Trophoblast cell (in vitro differentiated cells and primary cell): ENCODE measurements at regions not wholly inside any gene's neighbourhood (a gene's known extent, or its start where the extent isn't known, plus 50 kb on each side); places are given as distances from the start of the nearest gene placed in this dataset.
"Not testable (repeated sequence)": the region's sequence is repeated elsewhere in the genome, so short reads cannot be mapped to it uniquely, and the experiment has no call there.

Experiments
- DNase-seq, 2 donors: peaks; one replicate each; pipeline ENCODE4 v3.0.0-alpha.2; 2016
- H2AFZ ChIP-seq: 2 replicates; pipeline ENCODE4 v1.6.1; 2013; ENCODE audit warnings: low read length, moderate library complexity, mild to moderate bottlenecking; ENCODE audit not compliant: insufficient read depth, poor library complexity
- H2AK5ac ChIP-seq: 2 replicates; pipeline ENCODE4 v1.6.1; 2013; ENCODE audit warnings: mild to moderate bottlenecking, low read length
- H2BK120ac ChIP-seq: 2 replicates; pipeline ENCODE4 v1.6.1; 2013; ENCODE audit warnings: low read length, mild to moderate bottlenecking, moderate library complexity; ENCODE audit not compliant: insufficient read depth, poor library complexity
- H2BK12ac ChIP-seq: 2 replicates; pipeline ENCODE4 v1.6.1; 2013; ENCODE audit warnings: mild to moderate bottlenecking, low read length, moderate library complexity
- H2BK5ac ChIP-seq: 2 replicates; pipeline ENCODE4 v1.6.1; 2013; ENCODE audit warnings: low read length, low read depth, moderate library complexity, mild to moderate bottlenecking; ENCODE audit not compliant: poor library complexity
- H3K14ac ChIP-seq: 2 replicates; pipeline ENCODE4 v1.6.1; 2013; ENCODE audit warnings: mild to moderate bottlenecking, low read length
- H3K18ac ChIP-seq: 2 replicates; pipeline ENCODE4 v1.6.1; 2013; ENCODE audit warnings: mild to moderate bottlenecking, low read length
- H3K23ac ChIP-seq: 2 replicates; pipeline ENCODE4 v1.6.1; 2013; ENCODE audit warnings: low read length
- H3K27ac ChIP-seq: 2 replicates; pipeline ENCODE4 v1.5.1; 2013; ENCODE audit warnings: low read depth, mild to moderate bottlenecking, inconsistent platforms, low read length, moderate library complexity
- H3K27me3 ChIP-seq: 2 replicates; pipeline ENCODE4 v1.6.1; 2013; ENCODE audit warnings: inconsistent platforms, mild to moderate bottlenecking, low read length, moderate library complexity; ENCODE audit not compliant: insufficient read depth
- H3K36me3 ChIP-seq, 2 experiments: 1 replicate in 1 of 2; 2 replicates in 1 of 2; pipeline ENCODE4 v1.6.1; 2013; ENCODE audit warnings: low read length in 2 of 2, mild to moderate bottlenecking in 2 of 2, moderate library complexity in 1 of 2; ENCODE audit not compliant: insufficient read depth in 2 of 2, control insufficient read depth in 1 of 2
- H3K4ac ChIP-seq: 2 replicates; pipeline ENCODE4 v1.6.1; 2013; ENCODE audit warnings: low read depth, mild to moderate bottlenecking, low read length, moderate library complexity
- H3K4me1 ChIP-seq, 2 experiments: 1 replicate in 1 of 2; 2 replicates in 1 of 2; pipeline ENCODE4 v1.6.1; 2013; ENCODE audit warnings: low read length in 2 of 2, mild to moderate bottlenecking in 2 of 2, moderate library complexity in 1 of 2; ENCODE audit not compliant: insufficient read depth in 2 of 2, control insufficient read depth in 1 of 2
- H3K4me2 ChIP-seq: 2 replicates; pipeline ENCODE4 v1.6.1; 2013; ENCODE audit warnings: inconsistent platforms, mild to moderate bottlenecking, low read length, moderate library complexity
- H3K4me3 ChIP-seq: 2 replicates; pipeline ENCODE4 v1.5.1; 2013; ENCODE audit warnings: mild to moderate bottlenecking, low read depth, low read length, inconsistent platforms
- H3K79me1 ChIP-seq: one replicate; pipeline ENCODE4 v1.6.1; 2013; ENCODE audit warnings: low read length
- H3K79me2 ChIP-seq: 2 replicates; pipeline ENCODE4 v1.6.1; 2013; ENCODE audit warnings: low read length, mild to moderate bottlenecking; ENCODE audit not compliant: control insufficient read depth, insufficient read depth, poor library complexity
- H3K9ac ChIP-seq: 2 replicates; pipeline ENCODE4 v1.6.1; 2013; ENCODE audit warnings: mild to moderate bottlenecking, low read length
- H3K9me3 ChIP-seq: 2 replicates; pipeline ENCODE4 v1.6.1; 2013; ENCODE audit warnings: low read depth, mild to moderate bottlenecking, control low read depth, inconsistent platforms, low read length; ENCODE audit not compliant: insufficient read depth
- H4K12ac ChIP-seq: 2 replicates; pipeline ENCODE4 v1.6.1; 2013; ENCODE audit warnings: low read depth, mild to moderate bottlenecking, low read length, moderate library complexity
- H4K8ac ChIP-seq: 2 replicates; pipeline ENCODE4 v1.6.1; 2013; ENCODE audit warnings: low read depth, mild to moderate bottlenecking, low read length, moderate library complexity
- H4K91ac ChIP-seq: one replicate; pipeline ENCODE4 v1.6.1; 2013; ENCODE audit warnings: low read depth, mild to moderate bottlenecking, low read length, moderate library complexity
- WGBS: extraction: QIAGEN DNeasy Blood & Tissue Kit; methylation state at CpG from one replicate; pipeline ENCODE4 v1.1.7; 2013; ENCODE audit warnings: missing lambda C conversion rate; ENCODE audit not compliant: insufficient read length, insufficient coverage; ENCODE audit errors: extremely low coverage; 5-methylcytosine and 5-hydroxymethylcytosine counted together

DNA sequence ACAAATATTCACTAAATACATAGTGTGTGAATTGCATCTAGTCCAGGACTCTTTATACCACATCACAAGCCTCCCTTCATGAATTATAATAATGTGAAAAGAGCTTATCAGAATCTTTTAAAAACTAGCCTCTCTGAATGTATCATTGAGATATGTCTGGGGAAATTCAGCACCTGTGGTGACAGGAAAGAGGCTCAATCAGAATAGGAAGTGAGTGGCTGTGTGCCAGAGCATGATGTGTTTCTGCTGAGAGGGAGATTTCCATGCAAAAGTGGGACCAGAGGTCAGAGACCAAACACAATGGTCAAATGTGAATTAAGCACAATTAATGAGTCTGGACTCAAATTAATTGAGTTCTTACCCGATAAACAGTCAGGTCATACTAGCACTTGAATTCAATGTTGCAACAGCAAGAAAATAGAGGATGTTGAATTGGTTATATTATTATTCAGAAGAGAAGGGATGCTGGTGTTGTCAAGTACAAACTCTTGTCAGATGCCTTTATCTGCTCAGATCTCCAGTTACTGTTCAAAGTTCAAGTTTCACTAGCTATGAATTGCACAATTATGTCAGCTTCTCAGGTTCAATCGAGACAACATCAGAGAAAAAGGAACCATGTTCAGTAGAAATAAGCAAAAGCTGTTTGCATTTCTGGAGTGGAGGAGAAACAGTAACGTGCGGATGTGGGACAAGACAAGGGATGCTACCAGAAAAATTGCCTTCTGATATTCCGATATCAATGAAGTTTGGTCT lies 226.2 kb downstream of the ZNF326 start:
- Histone ChIP-seq H4K12ac (no peak overlapping the region), H3K14ac (no peak overlapping the region), H3K4me1 (no peaks in the 10 kb centered on the region), H2BK5ac (no peak overlapping the region), H3K4me3 (no peak overlapping the region), H4K91ac (no peak overlapping the region), H3K4me2 (no peak overlapping the region), H3K79me2 (peaks cover 2% of the 10 kb centered on the region), H3K27me3 (no peaks in the 10 kb centered on the region), H3K4ac (no peak overlapping the region), H3K23ac (no peak overlapping the region), H3K27ac (no peak overlapping the region), H2BK12ac (no peak overlapping the region), H3K9me3 (peaks cover 7% of the 10 kb centered on the region), H3K79me1 (peaks cover 2% of the 10 kb centered on the region), H2AFZ (no peak overlapping the region), H3K36me3 (no peaks in the 10 kb centered on the region), H2AK5ac (no peak overlapping the region), H3K18ac (no peak overlapping the region), H4K8ac (no peak overlapping the region), H2BK120ac (no peak overlapping the region), H3K9ac (no peak overlapping the region)
- WGBS: no CpG with 5 or more reads among the region's 5 CpGs
- DNase-seq: no peak

DNA sequence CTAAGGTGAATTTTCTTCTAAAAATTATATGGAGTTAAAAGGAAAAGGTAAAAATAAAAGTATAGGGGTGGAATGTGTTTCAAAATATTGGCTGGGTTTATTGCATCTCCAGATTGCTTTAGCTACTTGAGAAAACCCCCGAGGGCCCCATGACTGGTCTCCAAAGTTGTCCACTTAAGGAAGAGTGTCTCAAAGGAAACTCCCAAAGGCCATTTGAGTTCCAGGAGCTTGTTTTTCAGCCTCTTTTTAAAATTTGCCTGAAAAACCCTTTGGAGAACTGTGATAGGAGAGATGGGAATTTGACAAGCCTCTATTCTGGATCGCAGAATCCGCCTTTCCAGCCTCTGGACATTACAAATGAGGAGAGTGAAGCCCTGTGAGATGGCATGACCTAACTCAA lies 225.6 kb downstream of the ZNF326 start:
- Histone ChIP-seq H3K27me3 (no peaks in the 10 kb centered on the region), H3K9me3 (peaks cover 4% of the 10 kb centered on the region), H3K36me3 (no peaks in the 10 kb centered on the region), H3K4me1 (no peaks in the 10 kb centered on the region), H2AK5ac (no peak overlapping the region), H4K8ac (no peak overlapping the region), H2BK5ac (no peak overlapping the region), H3K4ac (no peak overlapping the region), H2BK12ac (no peak overlapping the region), H3K79me1 (peaks cover 2% of the 10 kb centered on the region), H3K18ac (no peak overlapping the region), H4K91ac (no peak overlapping the region), H4K12ac (no peak overlapping the region), H3K4me2 (no peak overlapping the region), H3K27ac (no peak overlapping the region), H2AFZ (no peak overlapping the region), H3K4me3 (no peak overlapping the region), H3K23ac (no peak overlapping the region), H2BK120ac (no peak overlapping the region), H3K79me2 (peaks cover 2% of the 10 kb centered on the region), H3K14ac (no peak overlapping the region), H3K9ac (no peak overlapping the region)
- WGBS: no CpG with 5 or more reads among the region's 3 CpGs
- peak; percentile 54 to 64 for DNase-seq

DNA sequence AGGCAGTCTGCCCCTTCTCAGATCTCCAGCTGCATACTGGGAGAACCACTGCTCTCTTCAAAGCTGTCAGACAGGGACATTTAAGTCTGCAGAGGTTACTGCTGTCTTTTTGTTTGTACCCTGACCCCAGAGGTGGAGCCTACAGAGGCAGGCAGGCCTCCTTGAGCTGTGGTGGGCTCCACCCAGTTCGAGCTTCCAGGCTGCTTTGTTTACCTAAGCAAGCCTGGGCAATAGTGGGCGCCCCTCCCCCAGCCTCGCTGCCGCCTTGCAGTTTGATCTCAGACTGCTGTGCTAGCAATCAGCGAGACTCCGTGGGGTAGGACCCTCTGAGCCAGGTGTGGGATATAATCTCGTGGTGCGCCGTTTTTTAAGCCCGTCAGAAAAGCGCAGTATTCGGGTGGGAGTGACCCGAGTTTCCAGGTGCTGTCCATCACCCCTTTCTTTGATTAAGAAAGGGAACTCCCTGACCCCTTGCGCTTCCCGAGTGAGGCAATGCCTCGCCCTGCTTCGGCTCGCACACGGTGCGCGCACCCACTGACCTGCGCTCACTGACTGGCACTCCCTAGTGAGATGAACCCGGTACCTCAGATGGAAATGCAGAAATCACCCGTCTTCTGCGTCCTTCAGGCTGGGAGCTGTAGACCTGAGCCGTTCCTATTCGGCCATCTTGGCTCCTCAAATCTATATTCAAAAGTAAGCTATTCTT lies 224.4 kb downstream of the ZNF326 start:
- Histone ChIP-seq H4K8ac (peak overlapping the region; percentile 73), H3K4me3 (peak overlapping the region; percentile 64), H3K4me2 (peak overlapping the region; percentile 69), H4K91ac (peak overlapping the region; percentile 14)
- not testable (repeated sequence) for H3K27ac ChIP-seq, H3K79me2 ChIP-seq, H2BK120ac ChIP-seq, H4K12ac ChIP-seq, H3K79me1 ChIP-seq, H3K4ac ChIP-seq, H2BK5ac ChIP-seq, H2AFZ ChIP-seq, H2AK5ac ChIP-seq, DNase-seq, H3K23ac ChIP-seq, H3K4me1 ChIP-seq, H3K27me3 ChIP-seq, H3K14ac ChIP-seq, H2BK12ac ChIP-seq, H3K18ac ChIP-seq, H3K9me3 ChIP-seq, H3K36me3 ChIP-seq, H3K9ac ChIP-seq
- WGBS: no CpG with 5 or more reads among the region's 27 CpGs

DNA sequence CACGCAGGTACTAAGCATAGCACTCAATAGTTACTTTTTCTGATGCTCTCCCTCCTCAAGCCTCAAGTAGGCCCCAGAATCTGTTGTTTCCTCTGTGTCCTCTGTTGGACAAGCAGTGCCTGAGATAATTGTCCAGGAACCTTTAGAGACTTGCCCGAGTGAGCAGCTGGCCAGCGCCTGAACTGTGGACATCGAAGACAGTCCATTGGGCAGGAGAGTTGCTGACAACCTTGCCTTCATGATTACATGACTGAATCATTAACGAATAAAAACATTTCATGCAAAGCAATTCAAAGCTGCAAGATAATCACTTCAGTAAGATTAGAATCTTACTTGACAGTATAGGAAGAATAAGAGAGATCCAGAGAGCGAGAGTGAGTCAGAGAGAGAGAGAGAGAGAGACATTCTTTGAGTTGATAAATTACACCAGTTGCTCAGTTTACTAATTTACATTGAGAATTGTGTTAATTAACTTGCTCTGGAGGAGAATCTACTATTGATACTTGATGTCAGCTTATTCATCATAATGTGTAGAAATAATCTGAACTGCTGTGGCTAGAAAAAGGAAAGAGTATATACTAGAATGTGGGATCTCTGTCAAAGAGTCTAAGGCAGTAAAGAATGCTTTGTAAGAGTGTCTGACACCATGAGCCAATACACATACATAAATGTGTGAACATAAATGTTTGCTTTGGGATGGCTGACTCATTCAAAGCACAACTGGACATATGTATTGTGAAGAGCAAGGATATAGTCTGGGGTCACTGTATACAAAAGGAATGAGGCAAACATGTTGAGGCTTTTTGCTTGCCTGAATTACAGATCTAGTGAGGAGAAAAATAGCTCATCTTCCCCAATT lies 216.0 kb downstream of the ZNF326 start:
- Histone ChIP-seq H2AK5ac (no peak overlapping the region), H3K79me1 (no peaks in the 10 kb centered on the region)

More for the DNA sequence above, 216.0 kb downstream of the ZNF326 start:
- no peak overlapping the region for H4K8ac ChIP-seq
- no peak overlapping the region for H4K12ac ChIP-seq
- no peak overlapping the region for H3K4me3 ChIP-seq
- H3K4me2 ChIP-seq: no peak overlapping the region
- no peak overlapping the region for H2BK120ac ChIP-seq
- H3K9me3 ChIP-seq: no peaks in the 10 kb centered on the region
- H3K4me1 ChIP-seq: no peaks in the 10 kb centered on the region
- H3K18ac ChIP-seq: no peak overlapping the region
- H4K91ac ChIP-seq: no peak overlapping the region
- no peaks in the 10 kb centered on the region for H3K36me3 ChIP-seq
- H2AFZ ChIP-seq: no peak overlapping the region
- H2BK12ac ChIP-seq: no peak overlapping the region
- no peak for DNase-seq
- H3K14ac ChIP-seq: no peak overlapping the region
- H2BK5ac ChIP-seq: no peak overlapping the region
- H3K27me3 ChIP-seq: no peaks in the 10 kb centered on the region
- no peaks in the 10 kb centered on the region for H3K79me2 ChIP-seq
- H3K27ac ChIP-seq: no peak overlapping the region
- no peak overlapping the region for H3K23ac ChIP-seq
- no CpG with 5 or more reads among the region's 6 CpGs for WGBS
- H3K9ac ChIP-seq: no peak overlapping the region
- no peak overlapping the region for H3K4ac ChIP-seq
